ENCODE measurements at regions not wholly inside any gene's neighbourhood (a gene's known extent, or its start where the extent isn't known, plus 50 kb on each side); places are given as distances from the start of the nearest gene placed in this dataset.

DNA sequence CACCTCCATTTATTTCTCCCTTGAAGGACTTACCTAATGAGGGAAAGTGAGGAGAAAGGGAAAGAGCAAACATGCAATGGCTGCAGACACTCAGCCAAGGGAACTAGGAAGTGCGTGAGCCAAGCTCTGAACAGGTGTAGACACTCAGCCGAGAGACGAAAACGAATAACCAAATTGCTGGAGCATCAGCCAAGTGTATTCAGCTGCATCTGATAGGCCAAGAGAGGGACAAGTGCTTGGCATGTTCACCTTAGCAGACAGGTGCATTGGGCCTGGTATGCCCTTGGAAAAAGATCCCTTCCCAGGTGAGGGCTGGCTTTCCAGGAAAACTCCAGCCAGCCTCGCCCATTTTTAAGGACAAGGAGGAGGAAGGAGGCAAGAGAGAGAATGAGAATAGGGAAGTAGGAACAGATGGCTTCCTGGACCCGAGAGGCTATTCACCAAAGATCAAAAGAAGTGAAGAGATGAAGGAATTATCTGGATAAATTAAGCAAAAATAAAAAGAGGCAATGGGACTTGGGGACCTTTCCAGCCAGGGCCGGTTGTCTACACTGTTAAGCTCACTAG, 184.7 kb downstream of the TOMM20 start:
- TF ChIP-seq, protein P1, sequence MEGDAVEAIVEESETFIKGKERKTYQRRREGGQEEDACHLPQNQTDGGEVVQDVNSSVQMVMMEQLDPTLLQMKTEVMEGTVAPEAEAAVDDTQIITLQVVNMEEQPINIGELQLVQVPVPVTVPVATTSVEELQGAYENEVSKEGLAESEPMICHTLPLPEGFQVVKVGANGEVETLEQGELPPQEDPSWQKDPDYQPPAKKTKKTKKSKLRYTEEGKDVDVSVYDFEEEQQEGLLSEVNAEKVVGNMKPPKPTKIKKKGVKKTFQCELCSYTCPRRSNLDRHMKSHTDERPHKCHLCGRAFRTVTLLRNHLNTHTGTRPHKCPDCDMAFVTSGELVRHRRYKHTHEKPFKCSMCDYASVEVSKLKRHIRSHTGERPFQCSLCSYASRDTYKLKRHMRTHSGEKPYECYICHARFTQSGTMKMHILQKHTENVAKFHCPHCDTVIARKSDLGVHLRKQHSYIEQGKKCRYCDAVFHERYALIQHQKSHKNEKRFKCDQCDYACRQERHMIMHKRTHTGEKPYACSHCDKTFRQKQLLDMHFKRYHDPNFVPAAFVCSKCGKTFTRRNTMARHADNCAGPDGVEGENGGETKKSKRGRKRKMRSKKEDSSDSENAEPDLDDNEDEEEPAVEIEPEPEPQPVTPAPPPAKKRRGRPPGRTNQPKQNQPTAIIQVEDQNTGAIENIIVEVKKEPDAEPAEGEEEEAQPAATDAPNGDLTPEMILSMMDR (IDR thresholded peaks at IDR 0.05; ENCODE audit: insufficient read depth, low read depth, low read length): no peak
- TF ChIP-seq EZH2 (IDR thresholded peaks at IDR 0.05; ENCODE audit: insufficient read depth, low read length): no peak

Measured in astrocyte (in vitro differentiated cells and primary cell).